ENCODE measurements at regions not wholly inside any gene's neighbourhood (a gene's known extent, or its start where the extent isn't known, plus 50 kb on each side); places are given as distances from the start of the nearest gene placed in this dataset.

GRCh38 chr4:180205276-180205675, 2037.9 kb upstream of the TENM3 start:
- TF ChIP-seq CTCF (IDR thresholded peaks at IDR 0.05; ENCODE audit: low read depth, low read length): no peak
- H3K4me3 ChIP-seq (ENCODE audit: low read depth, low read length): no peak overlapping the region
- DNase-seq (ENCODE audit: low read depth, low spot score): no peak
- in situ Hi-C loops (cut with HindIII; ENCODE audit: low sequenced_read_pairs): no loop called here

- TF ChIP-seq CTCF (IDR thresholded peaks at IDR 0.05; ENCODE audit: low read depth, low read length): no peak
- in situ Hi-C loops (cut with HindIII; ENCODE audit: low sequenced_read_pairs): no loop called here
These were observed 2035.3 kb upstream of the TENM3 start for GRCh38 chr4:180207921-180208320.

GRCh38 chr4:180217070-180217469, 2026.1 kb upstream of the TENM3 start:
- no peak for DNase-seq (ENCODE audit: low read depth, low spot score)
- no peak for TF ChIP-seq CTCF (IDR thresholded peaks at IDR 0.05; ENCODE audit: low read depth, low read length)
- in situ Hi-C loops (cut with HindIII; ENCODE audit: low sequenced_read_pairs): no loop called here
- H3K4me3 ChIP-seq (ENCODE audit: low read depth, low read length): no peak overlapping the region

More at GRCh38 chr4:180207921-180208320, 2035.3 kb upstream of the TENM3 start:
- H3K4me3 ChIP-seq (ENCODE audit: low read depth, low read length): no peak overlapping the region
- no peak for DNase-seq (ENCODE audit: low read depth, low spot score)

GRCh38 chr4:180219080-180219479, 2024.1 kb upstream of the TENM3 start:
- H3K4me3 ChIP-seq (ENCODE audit: low read depth, low read length): no peak overlapping the region
- no peak for DNase-seq (ENCODE audit: low read depth, low spot score)
- TF ChIP-seq CTCF (IDR thresholded peaks at IDR 0.05; ENCODE audit: low read depth, low read length): no peak
- in situ Hi-C loops (cut with HindIII; ENCODE audit: low sequenced_read_pairs): no loop called here

- DNase-seq (ENCODE audit: low read depth, low spot score): no peak
- in situ Hi-C loops (cut with HindIII; ENCODE audit: low sequenced_read_pairs): no loop called here
- no peak overlapping the region for H3K4me3 ChIP-seq (ENCODE audit: low read depth, low read length)
- TF ChIP-seq CTCF (IDR thresholded peaks at IDR 0.05; ENCODE audit: low read depth, low read length): no peak
These were observed 2017.2 kb upstream of the TENM3 start for GRCh38 chr4:180225977-180226376.

- in situ Hi-C loops (cut with HindIII; ENCODE audit: low sequenced_read_pairs): no loop called here
- no peak overlapping the region for H3K4me3 ChIP-seq (ENCODE audit: low read depth, low read length)
- DNase-seq (ENCODE audit: low read depth, low spot score): no peak
- no peak for TF ChIP-seq CTCF (IDR thresholded peaks at IDR 0.05; ENCODE audit: low read depth, low read length)
These were observed 2008.5 kb upstream of the TENM3 start for GRCh38 chr4:180234730-180235129.

- TF ChIP-seq CTCF (IDR thresholded peaks at IDR 0.05; ENCODE audit: low read depth, low read length): no peak
- in situ Hi-C loops (cut with HindIII; ENCODE audit: low sequenced_read_pairs): no loop called here
- no peak for DNase-seq (ENCODE audit: low read depth, low spot score)
- H3K4me3 ChIP-seq (ENCODE audit: low read depth, low read length): no peak overlapping the region
These were observed 2002.5 kb upstream of the TENM3 start for GRCh38 chr4:180240670-180241069.

All from astrocyte of the spinal cord (primary cell).